GM13976 (cell line): ENCODE measurements at regions not wholly inside any gene's neighbourhood (a gene's known extent, or its start where the extent isn't known, plus 50 kb on each side); places are given as distances from the start of the nearest gene placed in this dataset.

Experiments
- DNase-seq: peaks from one replicate; pipeline ENCODE4 v3.0.0; 2012; ENCODE audit warnings: low spot score
- in situ Hi-C: fragments of 300-500 bp; cut with MboI; formaldehyde crosslinking; loops from one replicate; pipeline ENCODE4 v1.12.0; 2022; ENCODE audit warnings: low sequenced_read_pairs, mixed read lengths, inconsistent platforms; ENCODE audit not compliant: unreplicated experiment
- TF ChIP-seq, protein P1 (sequence below): IDR thresholded peaks from 2 replicates; pipeline ENCODE4 v1.5.1; 2012; ENCODE audit warnings: borderline replicate concordance, mild to moderate bottlenecking; ENCODE audit not compliant: insufficient read depth; ENCODE audit errors: extremely low read depth, missing control alignments, control extremely low read depth

DNA sequence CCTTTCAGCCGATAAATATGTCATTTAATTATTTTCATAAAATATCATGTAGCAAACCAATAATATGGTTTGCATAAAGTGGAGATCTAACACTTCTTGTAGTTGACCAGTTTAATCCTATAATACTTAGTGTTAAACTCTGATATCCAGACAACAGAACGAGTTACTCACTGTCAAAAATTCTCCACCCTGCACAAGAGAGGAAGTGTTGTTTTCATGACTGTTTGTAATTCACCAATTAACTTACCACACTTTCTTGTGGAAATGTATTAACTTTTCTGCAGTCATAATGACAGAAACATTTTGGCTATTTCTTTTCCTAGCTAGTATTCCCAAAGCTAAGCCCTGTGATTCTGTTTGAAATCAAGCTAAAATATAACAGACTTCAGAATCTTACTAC is 555.3 kb upstream of the FTMT start:
- TF ChIP-seq, protein P1, sequence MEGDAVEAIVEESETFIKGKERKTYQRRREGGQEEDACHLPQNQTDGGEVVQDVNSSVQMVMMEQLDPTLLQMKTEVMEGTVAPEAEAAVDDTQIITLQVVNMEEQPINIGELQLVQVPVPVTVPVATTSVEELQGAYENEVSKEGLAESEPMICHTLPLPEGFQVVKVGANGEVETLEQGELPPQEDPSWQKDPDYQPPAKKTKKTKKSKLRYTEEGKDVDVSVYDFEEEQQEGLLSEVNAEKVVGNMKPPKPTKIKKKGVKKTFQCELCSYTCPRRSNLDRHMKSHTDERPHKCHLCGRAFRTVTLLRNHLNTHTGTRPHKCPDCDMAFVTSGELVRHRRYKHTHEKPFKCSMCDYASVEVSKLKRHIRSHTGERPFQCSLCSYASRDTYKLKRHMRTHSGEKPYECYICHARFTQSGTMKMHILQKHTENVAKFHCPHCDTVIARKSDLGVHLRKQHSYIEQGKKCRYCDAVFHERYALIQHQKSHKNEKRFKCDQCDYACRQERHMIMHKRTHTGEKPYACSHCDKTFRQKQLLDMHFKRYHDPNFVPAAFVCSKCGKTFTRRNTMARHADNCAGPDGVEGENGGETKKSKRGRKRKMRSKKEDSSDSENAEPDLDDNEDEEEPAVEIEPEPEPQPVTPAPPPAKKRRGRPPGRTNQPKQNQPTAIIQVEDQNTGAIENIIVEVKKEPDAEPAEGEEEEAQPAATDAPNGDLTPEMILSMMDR: no peak
- DNase-seq: no peak

DNA sequence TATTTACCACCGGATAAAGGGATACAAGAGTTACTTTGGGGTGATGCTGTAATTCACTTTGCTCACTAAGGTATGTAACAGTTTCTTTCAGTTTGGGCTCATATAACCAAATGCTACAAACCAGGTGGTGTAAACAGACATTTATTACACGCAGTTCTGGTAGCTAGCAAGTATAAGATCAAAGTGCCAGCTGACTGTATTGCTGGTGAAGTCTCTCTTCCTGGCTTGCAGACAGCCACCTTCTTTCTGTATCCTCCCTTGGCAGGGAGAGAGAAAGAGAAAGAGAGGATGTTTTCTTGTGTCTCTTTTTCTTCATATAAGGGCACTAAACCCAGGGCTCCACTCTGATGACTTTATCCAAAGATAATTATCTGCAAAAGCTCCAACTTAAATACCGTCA is 552.5 kb upstream of the FTMT start:
- in situ Hi-C loops: no loop called here
- TF ChIP-seq, protein P1: no peak
- no peak for DNase-seq

More for the DNA sequence above, 555.3 kb upstream of the FTMT start:
- in situ Hi-C loops: no loop called here

DNA sequence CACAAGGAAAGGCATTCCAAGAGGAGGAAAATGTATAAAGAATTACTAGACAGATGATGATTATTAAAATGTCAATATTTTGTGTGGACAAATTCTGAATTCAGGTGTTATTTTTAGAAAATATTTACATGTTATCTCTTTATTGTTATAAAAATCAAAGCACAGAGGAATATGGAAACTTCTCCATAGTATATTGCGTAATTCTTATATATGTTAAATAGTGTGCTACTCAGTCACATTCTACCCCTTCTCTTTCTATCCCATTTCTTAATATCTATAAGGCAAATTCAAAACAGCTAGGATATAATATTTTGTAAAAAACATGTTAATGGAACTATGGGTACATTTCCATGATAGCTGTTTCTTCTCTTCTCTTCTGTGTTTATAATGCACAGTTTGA is 546.8 kb upstream of the FTMT start:
- DNase-seq: no peak
- in situ Hi-C loops: no loop called here
- TF ChIP-seq, protein P1: no peak

DNA sequence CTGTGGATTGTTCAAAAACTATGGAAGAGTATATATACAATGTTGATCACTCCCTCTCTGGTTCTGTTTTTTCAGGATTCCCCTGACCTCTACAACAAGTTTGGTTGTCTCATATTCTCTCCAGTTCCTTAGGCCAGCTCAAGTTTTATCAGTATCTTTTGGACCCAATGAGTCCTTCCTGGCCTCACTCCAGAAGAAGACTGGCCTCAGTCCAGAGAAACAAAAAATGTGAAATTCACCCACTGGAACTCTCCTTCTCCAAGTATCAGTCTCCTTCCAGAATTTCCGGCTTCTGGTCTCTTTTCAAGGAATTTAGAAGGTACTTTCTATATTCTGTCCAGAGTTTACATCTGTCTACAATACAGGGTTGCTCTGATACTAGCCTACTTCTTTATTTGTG is 537.8 kb upstream of the FTMT start:
- in situ Hi-C loops: no loop called here
- no peak for DNase-seq
- TF ChIP-seq, protein P1: no peak

DNA sequence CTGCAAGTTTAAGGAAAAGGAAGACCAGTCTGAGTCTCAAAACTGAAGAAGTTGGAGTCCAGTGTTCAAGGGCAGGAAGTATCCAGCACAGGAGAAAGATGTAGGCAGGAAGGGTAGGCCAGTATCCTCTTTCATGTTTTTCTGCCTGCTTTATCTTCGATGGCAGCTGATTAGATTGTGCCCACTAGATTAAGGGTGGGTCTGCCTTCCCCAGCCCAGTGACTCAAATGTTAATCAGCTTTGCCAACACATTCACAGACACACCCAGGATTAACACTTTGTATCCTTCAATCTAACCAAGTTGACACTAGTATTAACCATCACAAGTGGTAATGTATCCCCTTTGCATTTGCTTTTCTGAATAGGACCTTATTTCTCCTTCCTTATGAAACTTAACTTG is 535.9 kb upstream of the FTMT start:
- no peak for DNase-seq
- TF ChIP-seq, protein P1: no peak
- in situ Hi-C loops: no loop called here

DNA sequence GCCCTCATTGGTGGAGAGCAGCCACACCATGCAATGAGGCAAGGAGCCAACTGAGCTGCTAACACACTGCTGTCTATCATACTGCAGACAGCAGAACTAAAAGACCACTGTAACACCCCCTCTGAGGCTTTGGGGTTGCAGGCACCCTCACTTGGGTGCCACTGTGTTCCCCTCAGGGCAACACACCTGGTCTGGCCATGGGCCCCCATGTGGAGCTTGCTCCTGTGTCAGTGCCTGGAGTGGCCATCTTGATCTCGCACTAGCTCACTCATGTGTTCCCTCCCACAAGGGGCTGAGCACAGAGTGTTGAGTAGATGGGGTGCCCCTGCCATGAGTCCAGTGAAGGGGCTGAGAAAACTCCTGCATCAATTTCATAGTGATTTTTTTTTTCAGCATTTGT is 532.4 kb upstream of the FTMT start:
- DNase-seq: no peak
- in situ Hi-C loops: no loop called here
- TF ChIP-seq, protein P1: no peak

DNA sequence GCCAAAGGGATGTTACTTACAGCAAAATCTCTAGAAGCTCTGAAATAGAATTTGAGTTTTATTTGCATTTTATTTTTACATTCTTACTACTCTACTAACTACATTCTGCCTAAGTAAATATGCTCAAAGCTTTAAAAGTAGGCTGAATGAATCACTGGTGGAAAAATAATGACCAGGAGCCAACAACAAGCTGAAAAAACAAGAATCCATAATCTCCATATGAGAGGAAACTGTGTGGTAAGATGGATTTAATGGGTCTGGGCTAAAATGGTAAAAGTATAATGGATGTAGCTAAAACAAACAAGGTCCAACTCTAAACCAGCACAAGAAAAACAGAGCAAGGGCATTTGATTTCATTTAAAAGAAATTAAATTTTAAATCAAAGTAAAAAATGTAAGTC is 525.8 kb upstream of the FTMT start:
- TF ChIP-seq, protein P1: no peak
- in situ Hi-C loops: no loop called here
- DNase-seq: no peak
